ENCODE measurements at regions not wholly inside any gene's neighbourhood (a gene's known extent, or its start where the extent isn't known, plus 50 kb on each side); places are given as distances from the start of the nearest gene placed in this dataset.

DNA sequence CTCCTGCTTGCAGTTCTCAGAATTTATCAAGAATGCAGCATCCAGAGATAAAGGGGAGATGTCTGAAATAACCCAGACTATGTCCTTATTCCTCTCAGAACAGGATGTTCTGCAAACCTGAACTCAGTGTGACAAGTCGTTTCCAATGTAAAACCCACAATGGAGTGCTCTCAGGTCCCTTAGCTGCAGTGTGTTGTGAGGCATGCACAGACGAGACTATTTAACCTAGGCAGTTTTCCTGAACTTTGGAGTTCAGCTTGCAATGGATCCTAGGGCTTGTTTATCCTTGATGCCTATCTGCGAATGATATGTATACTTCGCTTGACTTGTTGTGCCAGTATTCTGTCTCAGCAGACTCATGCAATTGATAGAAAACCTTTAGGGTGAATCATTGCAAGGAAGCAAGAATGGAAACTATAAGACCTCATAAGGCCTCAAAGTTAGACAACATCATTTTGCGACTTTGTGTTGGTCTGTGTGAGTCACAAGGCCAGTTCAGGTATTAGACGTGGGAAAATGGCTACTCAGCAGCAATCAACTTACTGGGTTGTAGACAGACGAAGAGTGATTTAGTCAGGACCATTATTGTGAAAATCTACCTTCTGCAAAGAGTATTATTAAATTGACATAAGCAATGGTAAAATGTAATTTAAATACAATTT is 2439.9 kb upstream of the PCDH20 start:
- H3K4me3 Mint-ChIP-seq (ENCODE audit: unreplicated experiment): no peak overlapping the region
- no peaks in the 10 kb centered on the region for H3K9me3 Mint-ChIP-seq (ENCODE audit: unreplicated experiment)
- Histone ChIP-seq H3K4me1 (ENCODE audit: insufficient read depth, low read length) (no peaks in the 10 kb centered on the region), H3K27ac (ENCODE audit: low read depth, low read length) (no peak overlapping the region), H3K79me2 (ENCODE audit: insufficient read depth, low read length) (no peaks in the 10 kb centered on the region), H3K9me3 (ENCODE audit: insufficient read depth, low read depth, low read length) (no peaks in the 10 kb centered on the region), H3K4me3 (ENCODE audit: insufficient read depth, low read depth, low read length) (no peak overlapping the region), H4K20me1 (ENCODE audit: insufficient read depth, low read length) (no peaks in the 10 kb centered on the region), H3K9ac (ENCODE audit: low read length) (no peak overlapping the region), H3K36me3 (ENCODE audit: insufficient read depth, low read length) (no peaks in the 10 kb centered on the region), H2AFZ (ENCODE audit: low read depth, low read length) (no peak overlapping the region), H3K27me3 (ENCODE audit: insufficient read depth, low read length) (no peaks in the 10 kb centered on the region), H3K4me2 (ENCODE audit: low read length) (no peak overlapping the region)
- peaks cover 7% of the 10 kb centered on the region for H3K4me1 Mint-ChIP-seq (ENCODE audit: low read depth, unreplicated experiment)
- no peak for DNase-seq (ENCODE audit: low read depth)
- no peaks in the 10 kb centered on the region for H3K36me3 Mint-ChIP-seq (ENCODE audit: low read depth, unreplicated experiment)
- no peaks in the 10 kb centered on the region for H3K27me3 Mint-ChIP-seq (ENCODE audit: low read depth, unreplicated experiment)
- TF ChIP-seq EZH2 (IDR thresholded peaks at IDR 0.05; ENCODE audit: insufficient read depth, low read length): no peak
- TF ChIP-seq, protein P1, sequence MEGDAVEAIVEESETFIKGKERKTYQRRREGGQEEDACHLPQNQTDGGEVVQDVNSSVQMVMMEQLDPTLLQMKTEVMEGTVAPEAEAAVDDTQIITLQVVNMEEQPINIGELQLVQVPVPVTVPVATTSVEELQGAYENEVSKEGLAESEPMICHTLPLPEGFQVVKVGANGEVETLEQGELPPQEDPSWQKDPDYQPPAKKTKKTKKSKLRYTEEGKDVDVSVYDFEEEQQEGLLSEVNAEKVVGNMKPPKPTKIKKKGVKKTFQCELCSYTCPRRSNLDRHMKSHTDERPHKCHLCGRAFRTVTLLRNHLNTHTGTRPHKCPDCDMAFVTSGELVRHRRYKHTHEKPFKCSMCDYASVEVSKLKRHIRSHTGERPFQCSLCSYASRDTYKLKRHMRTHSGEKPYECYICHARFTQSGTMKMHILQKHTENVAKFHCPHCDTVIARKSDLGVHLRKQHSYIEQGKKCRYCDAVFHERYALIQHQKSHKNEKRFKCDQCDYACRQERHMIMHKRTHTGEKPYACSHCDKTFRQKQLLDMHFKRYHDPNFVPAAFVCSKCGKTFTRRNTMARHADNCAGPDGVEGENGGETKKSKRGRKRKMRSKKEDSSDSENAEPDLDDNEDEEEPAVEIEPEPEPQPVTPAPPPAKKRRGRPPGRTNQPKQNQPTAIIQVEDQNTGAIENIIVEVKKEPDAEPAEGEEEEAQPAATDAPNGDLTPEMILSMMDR (IDR thresholded peaks at IDR 0.05; ENCODE audit: insufficient read depth, low read depth, low read length): no peak
- peak overlapping the region; percentile 41 for H3K27ac Mint-ChIP-seq (ENCODE audit: unreplicated experiment)
- no peak for FAIRE-seq

DNA sequence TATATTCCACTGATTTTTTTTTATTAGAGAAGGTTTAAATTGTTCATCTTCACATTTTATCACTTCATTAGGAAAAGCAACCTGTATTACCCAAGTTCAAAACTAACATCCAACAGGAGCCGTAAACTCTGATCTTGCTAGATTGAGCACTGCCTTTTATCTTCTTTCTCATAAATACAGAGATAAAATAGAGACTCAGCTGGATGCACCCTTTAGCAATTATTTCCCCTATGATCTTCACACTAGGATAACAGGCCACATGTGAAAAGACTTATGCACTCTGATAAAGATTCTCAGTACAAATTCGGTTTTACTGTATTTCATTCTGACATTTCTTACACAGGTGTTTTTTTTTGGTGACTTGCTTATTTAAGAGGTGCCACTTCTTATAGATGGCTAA is 2438.2 kb upstream of the PCDH20 start:
- no peak overlapping the region for H3K27ac ChIP-seq (ENCODE audit: low read depth, low read length)
- no peaks in the 10 kb centered on the region for H3K27me3 Mint-ChIP-seq (ENCODE audit: low read depth, unreplicated experiment)
- DNase-seq (ENCODE audit: low read depth): no peak
- H4K20me1 ChIP-seq (ENCODE audit: insufficient read depth, low read length): no peaks in the 10 kb centered on the region
- TF ChIP-seq, protein P1 (IDR thresholded peaks at IDR 0.05; ENCODE audit: insufficient read depth, low read depth, low read length): no peak
- no peak for TF ChIP-seq EZH2 (IDR thresholded peaks at IDR 0.05; ENCODE audit: insufficient read depth, low read length)
- no peaks in the 10 kb centered on the region for H3K36me3 Mint-ChIP-seq (ENCODE audit: low read depth, unreplicated experiment)
- no peaks in the 10 kb centered on the region for H3K4me1 ChIP-seq (ENCODE audit: insufficient read depth, low read length)
- no peak overlapping the region for H2AFZ ChIP-seq (ENCODE audit: low read depth, low read length)
- no peaks in the 10 kb centered on the region for H3K79me2 ChIP-seq (ENCODE audit: insufficient read depth, low read length)
- H3K4me2 ChIP-seq (ENCODE audit: low read length): no peak overlapping the region
- H3K27ac Mint-ChIP-seq (ENCODE audit: unreplicated experiment): no peak overlapping the region
- H3K4me3 ChIP-seq (ENCODE audit: insufficient read depth, low read depth, low read length): no peak overlapping the region
- H3K36me3 ChIP-seq (ENCODE audit: insufficient read depth, low read length): no peaks in the 10 kb centered on the region
- H3K27me3 ChIP-seq (ENCODE audit: insufficient read depth, low read length): no peaks in the 10 kb centered on the region
- H3K9me3 ChIP-seq (ENCODE audit: insufficient read depth, low read depth, low read length): no peaks in the 10 kb centered on the region
- H3K4me3 Mint-ChIP-seq (ENCODE audit: unreplicated experiment): no peak overlapping the region
- no peak for FAIRE-seq
- no peaks in the 10 kb centered on the region for H3K9me3 Mint-ChIP-seq (ENCODE audit: unreplicated experiment)
- peaks cover 7% of the 10 kb centered on the region for H3K4me1 Mint-ChIP-seq (ENCODE audit: low read depth, unreplicated experiment)
- H3K9ac ChIP-seq (ENCODE audit: low read length): no peak overlapping the region

DNA sequence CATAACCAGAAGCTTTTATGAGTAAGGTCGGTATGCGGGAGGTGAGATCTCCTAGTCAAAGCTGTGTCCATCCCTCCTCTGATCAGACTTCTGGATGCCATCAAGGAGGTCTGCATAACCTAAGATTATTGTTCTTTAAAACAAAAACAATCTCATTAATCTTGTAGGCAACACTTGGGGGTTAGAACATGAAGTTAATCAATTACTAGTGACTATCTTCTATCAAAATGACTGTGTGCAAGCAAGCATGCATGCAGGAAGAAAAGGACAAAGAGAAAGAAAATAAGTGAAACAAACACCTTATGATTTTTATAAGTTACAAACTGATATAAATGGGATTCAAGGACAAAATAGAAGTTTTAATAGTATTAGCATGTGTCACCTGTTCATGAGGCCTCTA is 2435.9 kb upstream of the PCDH20 start:
- Mint-ChIP-seq H3K27me3 (ENCODE audit: low read depth, unreplicated experiment) (no peaks in the 10 kb centered on the region), H3K4me1 (ENCODE audit: low read depth, unreplicated experiment) (peaks cover 7% of the 10 kb centered on the region), H3K27ac (ENCODE audit: unreplicated experiment) (no peak overlapping the region), H3K9me3 (ENCODE audit: unreplicated experiment) (no peaks in the 10 kb centered on the region), H3K4me3 (ENCODE audit: unreplicated experiment) (no peak overlapping the region), H3K36me3 (ENCODE audit: low read depth, unreplicated experiment) (no peaks in the 10 kb centered on the region)
- Histone ChIP-seq H3K36me3 (ENCODE audit: insufficient read depth, low read length) (no peaks in the 10 kb centered on the region), H3K4me3 (ENCODE audit: insufficient read depth, low read depth, low read length) (no peak overlapping the region), H2AFZ (ENCODE audit: low read depth, low read length) (no peak overlapping the region), H3K4me2 (ENCODE audit: low read length) (no peak overlapping the region), H3K79me2 (ENCODE audit: insufficient read depth, low read length) (no peaks in the 10 kb centered on the region), H3K4me1 (ENCODE audit: insufficient read depth, low read length) (no peaks in the 10 kb centered on the region), H3K9ac (ENCODE audit: low read length) (no peak overlapping the region), H3K27ac (ENCODE audit: low read depth, low read length) (no peak overlapping the region), H3K9me3 (ENCODE audit: insufficient read depth, low read depth, low read length) (no peaks in the 10 kb centered on the region), H4K20me1 (ENCODE audit: insufficient read depth, low read length) (no peaks in the 10 kb centered on the region), H3K27me3 (ENCODE audit: insufficient read depth, low read length) (no peaks in the 10 kb centered on the region)
- no peak for TF ChIP-seq EZH2 (IDR thresholded peaks at IDR 0.05; ENCODE audit: insufficient read depth, low read length)
- TF ChIP-seq, protein P1 (IDR thresholded peaks at IDR 0.05; ENCODE audit: insufficient read depth, low read depth, low read length): no peak
- DNase-seq (ENCODE audit: low read depth) (no peak), FAIRE-seq (no peak)

All from astrocyte (in vitro differentiated cells and primary cell).